ENCODE measurements at regions not wholly inside any gene's neighbourhood (a gene's known extent, or its start where the extent isn't known, plus 50 kb on each side); places are given as distances from the start of the nearest gene placed in this dataset.

- H3K4me3 ChIP-seq (ENCODE audit: low read depth, low read length): no peak overlapping the region
- no peaks in the 10 kb centered on the region for H3K36me3 ChIP-seq (ENCODE audit: control insufficient read depth in 2 of 2, insufficient read depth in 1 of 2, low read length in 2 of 2)
- POLR2A ChIA-PET: interaction anchor here (0.6 kb wide), 1 partner anchor 9 kb away, joined by 8 read pairs; no protein-coding TSS in a partner anchor
- no peaks in the 10 kb centered on the region for H3K4me1 ChIP-seq (ENCODE audit: control insufficient read depth, insufficient read depth, low read length)
- TF ChIP-seq ZNF654 (tag by site-specific recombination; IDR thresholded peaks at IDR 0.05; ENCODE audit: low read depth): peak; percentile 24; the same call in 1 of the 2 replicates
- TF ChIP-seq CTCF (tag by site-specific recombination; IDR thresholded peaks at IDR 0.05): peak; percentile 29; the same call in 1 of the 2 replicates
- 0 out of 2 replicates have a peak, but pooled peaks have one; percentile 10 for TF ChIP-seq SP3 (tag by site-specific recombination; IDR thresholded peaks at IDR 0.05)
- no peak for TF ChIP-seq ZBTB21 (tag by site-specific recombination; IDR thresholded peaks at IDR 0.05)
- TF ChIP-seq ZNF621 (tag by site-specific recombination; IDR thresholded peaks at IDR 0.05): no peak
- no peak for TF ChIP-seq ZNF768 (tag by site-specific recombination; IDR thresholded peaks at IDR 0.05)
- CTCF ChIA-PET: interaction anchor here (0.6 to 3.3 kb wide), 14 partner anchors 10 to 842 kb away, joined by 3 to 27 read pairs (median 3); no protein-coding TSS in a partner anchor
- H3K9me3 ChIP-seq (ENCODE audit: control insufficient read depth, insufficient read depth, low read depth, low read length): no peaks in the 10 kb centered on the region
- no peak overlapping the region for H3K27ac ChIP-seq (ENCODE audit: extremely low read depth, low read depth, low read length)
Observed at GRCh38 chr18:34595690-34596089, 114.4 kb upstream of the DTNA start.

- Histone ChIP-seq H3K36me3 (ENCODE audit: control insufficient read depth in 2 of 2, insufficient read depth in 1 of 2, low read length in 2 of 2) (no peaks in the 10 kb centered on the region), H3K4me1 (ENCODE audit: control insufficient read depth, insufficient read depth, low read length) (no peaks in the 10 kb centered on the region), H3K9me3 (ENCODE audit: control insufficient read depth, insufficient read depth, low read depth, low read length) (no peaks in the 10 kb centered on the region), H3K4me3 (ENCODE audit: low read depth, low read length) (no peak overlapping the region), H3K27ac (ENCODE audit: extremely low read depth, low read depth, low read length) (no peak overlapping the region)
- TF ChIP-seq ZNF585B (tag by site-specific recombination; IDR thresholded peaks at IDR 0.05) (no peak), ZNF514 (tag by site-specific recombination; IDR thresholded peaks at IDR 0.05) (no peak), ZNF670 (tag by site-specific recombination; IDR thresholded peaks at IDR 0.05; ENCODE audit: low read depth) (no peak), KLF17 (tag by site-specific recombination; IDR thresholded peaks at IDR 0.05) (no peak), MEIS1 (CRISPR knock-in tag; IDR thresholded peaks at IDR 0.05; ENCODE audit: borderline replicate concordance) (no peak), REST (tag by site-specific recombination; IDR thresholded peaks at IDR 0.05) (no peak), ZNF423 (tag by site-specific recombination; IDR thresholded peaks at IDR 0.05) (no peak), ZNF549 (tag by site-specific recombination; IDR thresholded peaks at IDR 0.05) (no peak)
- CTCF ChIA-PET: interaction anchor here (0.6 to 3.3 kb wide), 3 partner anchors 63 to 232 kb away, joined by 3 to 27 read pairs (median 5); no protein-coding TSS in a partner anchor
- POLR2A ChIA-PET: no interaction called here
Observed at GRCh38 chr18:34598120-34598635, 111.9 kb upstream of the DTNA start.

GRCh38 chr18:34600158-34600557, 109.9 kb upstream of the DTNA start:
- CTCF ChIA-PET: interaction anchor here (1.1 to 1.7 kb wide), 2 partner anchors 61 to 277 kb away, joined by 3 to 6 read pairs; no protein-coding TSS in a partner anchor
- Histone ChIP-seq H3K36me3 (ENCODE audit: control insufficient read depth in 2 of 2, insufficient read depth in 1 of 2, low read length in 2 of 2) (no peaks in the 10 kb centered on the region), H3K4me1 (ENCODE audit: control insufficient read depth, insufficient read depth, low read length) (peaks cover 2% of the 10 kb centered on the region; the same call in 1 of the 2 replicates), H3K27ac (ENCODE audit: extremely low read depth, low read depth, low read length) (no peak overlapping the region), H3K9me3 (ENCODE audit: control insufficient read depth, insufficient read depth, low read depth, low read length) (no peaks in the 10 kb centered on the region), H3K4me3 (ENCODE audit: low read depth, low read length) (no peak overlapping the region)
- POLR2A ChIA-PET: no interaction called here
- TF ChIP-seq ZNF175 (tag by site-specific recombination; IDR thresholded peaks at IDR 0.05): no peak
- no peak for TF ChIP-seq ZNF707 (tag by site-specific recombination; IDR thresholded peaks at IDR 0.05)
- TF ChIP-seq ZNF654 (tag by site-specific recombination; IDR thresholded peaks at IDR 0.05; ENCODE audit: low read depth): no peak
- no peak for TF ChIP-seq ZNF514 (tag by site-specific recombination; IDR thresholded peaks at IDR 0.05)
- no peak for TF ChIP-seq ZNF138 (tag by site-specific recombination; IDR thresholded peaks at IDR 0.05; ENCODE audit: borderline replicate concordance)
- no peak for TF ChIP-seq ZNF19 (tag by site-specific recombination; IDR thresholded peaks at IDR 0.05; ENCODE audit: low read depth)
- TF ChIP-seq ZNF548 (tag by site-specific recombination; IDR thresholded peaks at IDR 0.05): no peak
- TF ChIP-seq ZNF501 (tag by site-specific recombination; IDR thresholded peaks at IDR 0.05): no peak
- TF ChIP-seq MZF1 (tag by site-specific recombination; IDR thresholded peaks at IDR 0.05; ENCODE audit: borderline replicate concordance): no peak
- no peak for TF ChIP-seq ZNF580 (tag by site-specific recombination; IDR thresholded peaks at IDR 0.05)
- no peak for TF ChIP-seq ZNF571 (tag by site-specific recombination; IDR thresholded peaks at IDR 0.05)
- no peak for TF ChIP-seq SP2 (tag by site-specific recombination; IDR thresholded peaks at IDR 0.05)
- TF ChIP-seq ZNF155 (tag by site-specific recombination; IDR thresholded peaks at IDR 0.05): no peak
- no peak for TF ChIP-seq ZNF157 (tag by site-specific recombination; IDR thresholded peaks at IDR 0.05)

All from HEK293 (cell line).